Superior temporal gyrus (tissue), 1 donor: ENCODE measurements at regions not wholly inside any gene's neighbourhood (a gene's known extent, or its start where the extent isn't known, plus 50 kb on each side); places are given as distances from the start of the nearest gene placed in this dataset.

Source experiments
- DNase-seq: peaks from one replicate; pipeline ENCODE4 v3.0.0-alpha.2; 2016; ENCODE audit errors: extremely low spot score

DNA sequence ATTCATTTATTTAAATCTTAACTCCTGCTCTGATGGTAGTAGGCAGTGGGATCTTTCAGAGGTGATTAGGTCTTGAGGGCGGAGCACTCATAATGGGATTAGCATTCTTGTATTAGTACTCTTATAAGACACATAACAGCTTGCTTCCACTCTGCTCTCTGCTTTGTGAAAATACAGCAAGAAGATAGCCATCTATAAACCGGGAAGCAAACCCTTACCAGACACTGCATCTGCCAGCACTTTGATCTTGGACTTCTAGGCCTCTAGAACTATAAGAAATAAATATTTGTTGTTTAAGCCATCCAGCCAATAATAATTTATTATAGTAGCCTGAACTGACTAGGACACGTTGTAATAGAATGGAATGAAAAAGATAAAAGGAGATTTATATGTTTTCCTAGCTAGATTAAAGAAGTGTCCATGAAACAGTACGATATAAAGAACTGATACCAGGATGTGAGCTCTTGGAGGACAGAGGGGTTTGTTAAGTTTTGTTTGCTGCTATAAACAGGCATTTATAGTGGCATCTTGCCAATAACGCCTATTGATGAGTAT is 869.9 kb downstream of the MRPL39 start:
- DNase-seq, result no peak

DNA sequence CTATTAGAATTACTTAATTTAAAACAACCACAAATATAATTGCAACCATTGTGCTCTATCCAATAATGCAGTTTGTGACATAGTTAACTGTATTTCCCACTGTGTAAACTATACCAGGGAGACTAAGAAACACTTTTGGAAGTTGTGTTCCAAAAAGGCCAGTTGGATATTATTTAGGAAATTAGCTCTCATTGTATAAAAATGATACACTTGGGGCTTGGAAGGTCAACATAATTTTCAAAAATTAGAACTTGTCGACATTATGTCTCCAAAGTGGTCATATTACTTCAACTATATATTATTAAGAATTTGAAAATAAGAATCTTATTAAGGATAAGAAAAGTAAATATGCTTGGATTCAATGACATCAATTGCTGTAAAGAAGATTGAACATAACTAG is 876.6 kb downstream of the MRPL39 start:
- no peak for DNase-seq

DNA sequence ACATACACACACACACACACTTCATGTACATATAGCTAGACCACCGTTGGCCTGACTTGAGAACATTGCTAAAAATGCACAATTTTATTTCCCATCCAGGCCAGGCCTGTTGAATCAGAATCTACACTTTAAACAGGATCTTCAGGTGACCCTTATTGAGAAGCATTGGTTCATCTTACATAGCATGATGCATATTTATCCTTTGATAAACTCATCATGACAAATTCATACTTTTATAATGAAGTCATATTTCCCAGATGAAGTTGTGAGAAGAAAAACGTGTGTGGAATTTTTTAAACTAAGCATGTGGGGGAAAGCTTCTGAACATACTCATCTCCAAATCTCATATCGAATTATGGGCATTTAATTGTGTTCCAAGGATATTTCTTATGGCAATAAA is 877.7 kb downstream of the MRPL39 start:
- no peak for DNase-seq

DNA sequence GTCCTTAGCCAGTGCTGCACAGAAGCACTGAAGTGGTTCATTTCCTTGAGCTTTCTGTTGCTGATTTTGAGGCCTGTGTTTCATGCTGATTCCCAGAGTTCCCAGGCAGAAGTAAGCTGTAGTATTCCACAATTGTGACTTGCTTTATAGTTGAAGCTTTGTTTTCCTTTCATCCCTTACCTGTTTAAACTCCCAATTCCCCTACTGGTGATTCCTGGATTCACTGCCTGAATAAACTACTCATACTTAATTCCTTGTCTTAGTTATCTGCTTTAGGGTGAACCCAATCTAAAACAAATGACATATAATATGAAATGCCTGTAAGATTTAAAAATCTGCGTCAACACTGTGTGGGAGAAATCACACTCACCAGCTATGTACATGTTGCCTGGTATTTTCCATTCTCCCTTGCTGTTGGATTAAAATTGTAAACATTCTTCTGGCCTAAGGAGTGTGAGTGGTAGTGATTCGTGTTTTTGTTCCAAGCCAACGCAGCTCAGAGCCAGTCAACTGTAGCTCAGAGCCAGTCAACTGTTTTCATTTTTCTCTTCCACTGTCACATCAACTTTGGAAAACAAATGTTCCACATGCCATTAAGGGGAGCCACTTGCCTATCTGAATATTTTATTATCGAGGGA is 879.4 kb downstream of the MRPL39 start:
- no peak for DNase-seq

DNA sequence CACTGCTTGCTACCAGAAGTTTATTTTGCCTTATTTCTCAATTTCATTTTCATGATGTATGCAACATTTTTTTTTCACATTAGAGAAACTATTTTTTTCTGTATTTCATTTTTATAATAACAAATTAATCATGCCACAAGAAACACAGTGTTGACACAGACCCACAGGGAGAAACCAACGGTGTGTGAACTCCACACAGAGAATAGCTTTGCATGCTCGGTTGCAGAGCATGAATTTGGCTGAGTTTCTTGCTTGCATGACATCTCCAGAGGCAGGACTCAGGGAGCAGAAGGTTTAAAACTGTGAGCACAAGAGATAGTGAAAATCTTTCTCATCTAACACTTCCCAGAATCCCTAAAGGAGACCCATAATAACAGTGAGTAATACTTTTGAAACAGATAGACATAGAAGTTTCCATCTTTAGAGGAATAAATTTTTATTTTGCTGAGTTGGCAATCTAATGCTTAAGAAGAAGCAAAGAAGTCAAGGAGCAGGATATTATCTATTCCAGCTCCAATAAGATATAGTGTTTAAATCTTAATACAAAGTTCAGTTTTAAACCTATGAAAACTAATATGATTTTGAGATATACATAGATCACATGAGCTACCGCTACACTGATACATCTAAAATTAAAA is 890.9 kb downstream of the MRPL39 start:
- no peak for DNase-seq

DNA sequence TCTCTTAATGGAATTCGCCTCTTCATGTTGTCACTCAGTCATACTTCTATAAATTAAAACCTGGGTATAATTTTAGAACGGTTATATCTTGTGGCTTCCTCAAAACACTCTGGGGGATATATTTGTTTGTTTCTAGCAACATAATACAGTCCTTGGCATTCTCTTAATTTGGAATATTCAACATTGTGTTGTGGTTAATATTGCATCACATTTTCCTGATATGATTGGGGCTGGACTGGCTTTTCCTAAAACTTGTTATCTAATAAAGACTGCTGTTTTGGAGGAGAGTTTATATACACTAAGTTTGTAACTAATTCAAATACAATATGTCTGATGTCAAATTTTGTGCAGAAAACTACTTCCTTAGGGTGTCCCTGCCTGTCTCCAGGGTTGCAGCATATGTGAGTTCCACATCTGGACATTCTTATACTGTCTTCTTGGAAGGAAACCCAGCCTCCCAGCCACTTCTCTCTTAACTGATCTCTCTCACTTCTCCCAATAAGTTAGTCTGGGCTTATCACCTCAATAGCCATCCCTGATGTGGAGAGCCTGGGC is 892.6 kb downstream of the MRPL39 start:
- no peak for DNase-seq

DNA sequence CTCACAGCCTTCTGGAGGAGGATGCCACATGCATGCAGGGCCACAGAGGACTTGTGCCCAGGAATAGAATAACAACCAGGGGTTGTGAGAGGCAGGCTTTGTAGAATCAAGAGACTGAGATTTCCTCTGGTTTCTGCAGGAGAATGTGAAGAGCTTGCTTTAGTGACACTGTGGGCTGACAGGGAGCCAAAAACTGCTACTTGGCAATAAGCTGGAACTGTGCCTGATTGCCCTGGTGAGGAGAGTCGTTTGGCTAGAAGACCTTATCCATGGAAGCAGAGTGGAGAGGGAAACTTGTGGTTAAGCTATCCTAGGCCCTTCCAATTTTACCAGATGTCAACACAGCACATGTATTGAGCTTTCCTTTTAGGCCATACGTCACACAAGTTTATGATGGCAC is 902.1 kb downstream of the MRPL39 start:
- no peak for DNase-seq

DNA sequence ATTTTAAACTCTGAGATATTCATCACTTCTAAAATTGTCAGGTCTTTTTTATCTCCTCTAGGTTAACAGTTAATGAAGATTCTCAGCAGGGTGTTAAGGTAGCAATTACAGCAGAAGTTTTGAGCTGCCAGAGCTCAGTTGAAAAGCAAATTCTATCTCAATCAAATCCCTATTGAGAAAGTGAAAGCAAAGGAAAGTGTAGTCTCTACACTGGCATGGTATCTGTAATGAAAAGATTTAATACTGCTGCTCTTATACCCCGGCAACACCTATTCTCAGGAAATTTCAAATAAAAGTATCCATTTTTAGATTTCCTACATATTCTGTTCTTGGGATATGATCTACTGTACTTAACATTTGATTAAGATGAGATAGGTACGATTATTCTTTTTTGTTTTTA is 913.5 kb downstream of the MRPL39 start:
- DNase-seq, result no peak

DNA sequence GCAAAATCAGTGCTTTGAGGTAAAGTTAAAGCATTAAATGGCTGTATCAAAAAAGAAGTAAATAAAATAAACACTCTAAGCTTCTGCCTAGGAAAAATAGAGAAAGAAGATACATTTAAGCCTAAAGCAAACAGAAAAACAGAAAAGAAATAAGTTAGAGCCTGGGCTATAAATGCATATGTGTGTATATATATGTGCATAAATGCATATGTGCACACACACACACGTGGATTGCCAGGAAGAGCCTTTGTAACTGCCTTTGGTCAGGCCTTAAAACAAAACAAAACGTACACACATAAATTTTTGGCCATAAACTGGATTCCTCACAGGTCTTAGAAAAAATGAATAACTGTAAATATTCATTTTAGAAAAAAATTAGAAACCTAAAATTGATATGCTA is 925.8 kb downstream of the MRPL39 start:
- DNase-seq, result no peak

DNA sequence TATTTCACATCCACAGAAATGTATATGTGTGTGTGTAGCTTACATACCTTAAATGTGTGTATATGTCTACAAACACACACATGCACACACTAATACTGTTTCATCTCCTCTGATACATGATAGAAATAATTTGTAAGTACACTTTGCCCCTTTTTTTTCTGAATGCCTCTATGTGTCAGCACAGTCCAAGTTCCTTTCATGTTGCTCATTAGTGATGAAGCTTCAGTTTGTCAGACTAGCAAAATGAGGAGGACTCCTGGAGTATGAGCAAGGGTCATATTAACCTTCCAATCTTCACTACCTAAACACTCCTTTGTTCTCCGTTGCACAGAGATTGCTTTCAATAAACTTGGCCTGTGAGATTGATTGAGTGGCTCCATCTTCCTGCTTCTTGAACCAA is 935.4 kb downstream of the MRPL39 start:
- DNase-seq, result no peak

DNA sequence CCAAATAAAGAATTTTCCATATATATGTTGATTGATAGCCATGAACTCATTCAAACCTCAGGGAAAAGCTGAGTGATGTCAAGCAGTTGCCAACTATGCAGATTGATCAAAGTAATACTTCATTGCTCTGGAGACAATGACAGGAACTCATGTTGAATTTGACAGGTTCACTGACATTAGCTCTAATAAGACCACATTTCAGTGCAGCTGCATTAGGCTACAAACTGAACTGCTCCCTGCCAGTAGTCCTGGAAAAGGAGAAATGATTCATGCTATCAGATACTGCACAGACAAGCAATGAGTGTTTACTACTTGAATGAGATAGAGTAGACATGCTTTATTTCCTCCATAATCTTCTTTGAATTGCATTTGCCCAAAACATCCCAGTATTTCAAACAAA is 948.4 kb downstream of the MRPL39 start:
- DNase-seq, result no peak

DNA sequence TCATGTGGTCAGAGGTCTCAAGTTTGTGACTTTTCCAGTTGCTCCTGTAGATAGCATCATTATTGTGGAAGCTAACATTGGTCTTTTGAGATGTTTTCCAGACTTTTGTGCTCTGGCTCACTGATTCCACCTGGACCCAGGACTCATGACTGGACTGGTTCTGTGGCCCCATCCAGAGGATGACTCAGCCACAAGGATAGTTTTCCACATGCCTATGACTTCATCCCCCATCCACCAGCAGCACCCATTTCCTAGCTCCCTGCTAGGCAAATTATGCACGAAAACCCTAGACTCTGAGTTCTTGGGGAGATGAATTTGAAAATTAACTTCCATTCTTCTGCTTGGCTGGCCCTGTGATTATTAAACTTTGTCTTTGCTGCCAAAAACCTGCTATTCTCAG is 949.3 kb downstream of the MRPL39 start:
- DNase-seq, result no peak

DNA sequence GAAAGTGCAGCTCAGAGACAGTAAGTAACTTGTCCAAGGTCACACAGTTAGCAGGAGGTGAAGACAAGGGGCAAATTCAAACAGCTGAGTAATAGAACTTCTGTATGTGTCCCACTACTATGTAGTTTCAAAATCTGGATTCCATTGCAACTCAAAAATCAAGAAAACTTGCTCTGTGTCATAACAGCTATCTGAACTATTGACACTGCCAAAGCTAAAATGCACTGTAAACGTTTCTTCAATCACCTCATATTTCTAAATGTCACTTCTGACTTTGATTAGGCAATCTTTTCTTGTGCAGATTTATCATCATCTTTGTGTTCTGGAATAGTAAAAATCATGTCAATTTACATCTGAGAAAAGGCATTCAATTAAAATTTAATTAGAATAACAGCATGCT is 957.6 kb downstream of the MRPL39 start:
- DNase-seq, result no peak

DNA sequence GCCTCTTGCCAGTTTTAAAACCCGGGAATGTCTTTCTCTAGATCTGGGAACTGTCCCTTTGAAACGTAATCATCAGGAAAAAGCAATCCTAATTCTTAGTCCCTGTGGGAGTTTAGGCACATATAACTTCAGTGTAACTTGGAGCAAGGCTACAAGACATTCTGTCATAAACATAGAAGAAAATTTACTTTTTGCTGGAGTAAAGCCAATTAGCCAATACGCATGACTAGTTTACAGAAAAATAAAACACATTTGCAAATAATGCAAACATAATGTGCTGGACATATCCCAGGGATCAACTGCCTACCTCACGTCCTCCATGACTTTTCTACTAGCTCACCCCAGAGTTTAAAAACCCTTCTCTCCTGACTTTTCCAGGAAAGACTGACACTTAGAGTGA is 970.6 kb downstream of the MRPL39 start:
- DNase-seq, result no peak

DNA sequence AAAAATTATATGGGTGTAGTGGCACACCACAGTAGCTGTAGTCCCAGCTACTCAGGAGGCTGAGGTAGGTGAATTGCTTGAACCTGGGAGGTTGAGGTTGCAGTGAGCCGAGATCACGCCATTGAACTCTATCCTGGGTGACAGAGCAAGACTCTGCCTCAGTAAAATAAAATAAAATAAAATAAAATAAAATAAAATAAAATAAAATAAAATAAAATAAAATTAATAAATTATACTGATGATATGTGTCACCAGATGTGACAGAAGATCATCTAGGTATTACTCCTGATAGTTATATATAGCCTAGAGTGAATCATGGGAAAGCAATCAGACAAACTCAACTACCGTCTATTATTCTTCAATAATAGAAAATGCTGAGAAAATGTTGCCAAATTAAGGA is 972.5 kb downstream of the MRPL39 start:
- DNase-seq, result no peak

DNA sequence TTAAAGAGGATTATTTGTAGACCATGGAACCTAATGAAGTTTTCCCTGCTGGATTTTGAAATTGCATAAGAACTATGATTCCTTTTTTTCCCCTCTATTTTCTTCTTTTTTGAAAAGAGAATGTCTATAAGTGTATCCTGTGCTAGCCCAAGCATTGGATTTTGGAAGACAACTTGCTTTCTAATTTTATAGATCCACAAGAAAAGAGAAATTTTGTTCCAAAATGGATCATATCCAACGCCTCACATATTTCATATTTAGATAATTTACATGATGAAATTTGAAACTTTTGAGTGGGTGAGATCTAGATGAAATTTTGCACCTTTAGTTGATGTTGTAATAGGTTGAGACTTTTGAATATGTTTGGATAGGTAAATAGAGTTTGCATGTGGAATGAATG is 978.7 kb downstream of the MRPL39 start:
- no peak for DNase-seq

DNA sequence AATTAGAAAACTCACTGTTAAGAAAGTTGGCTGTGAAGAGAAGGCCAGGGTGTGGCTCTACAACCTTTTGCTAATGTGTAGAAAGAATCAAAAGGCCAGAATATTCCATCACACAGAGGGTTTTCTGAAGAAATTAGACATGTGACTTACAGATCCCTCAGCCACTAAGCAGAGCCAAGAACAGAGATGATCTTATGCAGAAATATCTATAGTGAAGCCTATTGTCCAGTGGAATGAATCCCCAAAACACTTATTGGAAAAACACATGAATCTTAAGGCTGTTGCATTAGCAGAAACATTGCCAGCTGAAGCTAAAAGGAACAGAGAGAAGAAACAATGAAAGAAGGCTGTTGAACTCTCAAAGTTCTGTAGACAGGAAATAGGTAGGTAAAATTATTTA is 979.2 kb downstream of the MRPL39 start:
- DNase-seq, result no peak

DNA sequence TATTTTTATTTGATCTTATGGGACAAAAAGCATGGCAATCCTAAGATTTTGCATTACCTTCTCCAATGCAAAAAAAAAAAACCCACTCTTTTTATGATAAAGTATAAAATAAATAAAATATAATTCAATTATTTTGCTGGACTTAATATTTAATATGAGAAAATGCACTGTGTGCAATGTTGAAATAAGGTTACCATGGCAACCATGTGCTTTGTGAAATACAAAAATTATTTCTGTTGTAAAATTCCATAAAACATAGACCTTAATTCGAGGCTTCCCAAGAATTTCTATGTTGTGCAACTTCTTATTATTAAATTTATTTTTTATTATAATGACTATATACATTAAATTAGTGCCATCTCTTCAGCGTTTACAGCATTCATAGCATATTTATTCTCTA is 989.5 kb downstream of the MRPL39 start:
- DNase-seq, result no peak

DNA sequence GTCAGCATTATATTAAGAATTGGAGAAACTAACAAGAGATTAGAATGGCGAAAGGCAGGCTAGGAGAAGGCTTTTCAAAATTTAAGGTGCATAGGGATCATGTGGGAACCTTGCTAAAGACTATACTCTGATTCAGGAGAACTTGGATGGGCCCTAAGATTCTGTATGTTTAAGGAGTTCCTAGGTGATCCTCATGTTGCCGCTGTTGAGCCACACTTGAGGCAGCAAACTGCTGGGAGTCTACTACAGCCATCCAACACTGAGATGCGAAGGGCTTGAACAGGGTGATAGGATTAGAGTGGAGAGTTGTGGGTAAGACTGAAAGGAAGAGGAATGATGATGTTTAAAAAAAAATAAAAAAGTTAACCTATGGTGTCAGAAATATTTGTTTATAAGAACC is 1013.2 kb downstream of the MRPL39 start:
- no peak for DNase-seq

DNA sequence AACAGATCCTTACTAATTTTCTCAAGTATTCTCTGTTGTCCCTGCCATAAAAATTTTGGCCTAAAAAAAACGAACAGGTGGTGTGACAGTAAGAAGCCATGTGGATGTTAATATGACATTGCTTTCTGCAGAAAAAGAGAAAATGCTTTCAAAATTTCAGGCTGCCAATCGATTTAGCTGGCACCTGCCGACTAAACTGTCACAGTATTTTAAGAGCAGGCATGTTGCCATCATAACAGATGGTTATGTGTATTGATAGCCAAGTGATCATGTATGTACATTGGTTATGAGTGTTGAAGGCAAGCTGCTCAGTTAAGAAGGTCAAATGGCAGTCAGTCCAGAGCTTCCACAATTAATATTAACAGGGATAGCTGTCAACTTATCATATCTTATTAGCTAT is 1017.0 kb downstream of the MRPL39 start:
- DNase-seq, result no peak

DNA sequence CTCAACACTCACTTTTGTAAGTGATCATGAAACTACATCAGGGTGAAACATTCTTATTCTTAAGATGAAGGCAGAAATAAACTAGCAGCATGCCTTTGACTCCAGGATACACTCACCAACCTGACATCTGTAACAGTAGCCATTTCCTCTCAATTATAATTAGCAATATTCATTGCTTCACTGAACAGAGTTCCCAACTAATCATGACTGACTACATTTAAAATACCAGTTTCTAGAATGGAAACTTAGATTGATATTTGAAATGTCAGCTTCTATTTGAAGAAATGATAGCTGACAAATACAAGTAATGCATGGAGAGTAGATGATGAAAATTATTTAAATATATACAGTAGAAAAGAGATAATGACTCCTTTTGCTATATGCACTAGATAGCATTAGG is 1023.8 kb downstream of the MRPL39 start:
- DNase-seq, result no peak

DNA sequence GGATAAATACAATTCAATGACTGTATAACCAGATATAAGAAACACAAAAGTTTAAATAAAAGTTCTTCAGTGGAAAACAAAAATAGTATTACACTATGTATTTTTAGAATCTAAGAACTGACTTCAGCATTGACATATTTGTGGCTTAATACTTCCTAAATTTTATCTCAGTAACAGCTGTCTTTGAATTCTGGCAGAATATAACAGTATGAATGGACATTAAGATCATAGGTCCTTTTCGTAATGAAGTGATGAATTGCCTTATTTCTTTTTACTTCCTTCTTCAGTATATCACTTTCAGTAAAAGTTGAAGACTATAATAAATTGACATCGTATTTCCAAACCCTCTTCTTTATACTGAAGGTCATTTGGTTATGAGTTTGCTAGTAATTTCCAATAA is 1030.0 kb downstream of the MRPL39 start:
- DNase-seq, result no peak

DNA sequence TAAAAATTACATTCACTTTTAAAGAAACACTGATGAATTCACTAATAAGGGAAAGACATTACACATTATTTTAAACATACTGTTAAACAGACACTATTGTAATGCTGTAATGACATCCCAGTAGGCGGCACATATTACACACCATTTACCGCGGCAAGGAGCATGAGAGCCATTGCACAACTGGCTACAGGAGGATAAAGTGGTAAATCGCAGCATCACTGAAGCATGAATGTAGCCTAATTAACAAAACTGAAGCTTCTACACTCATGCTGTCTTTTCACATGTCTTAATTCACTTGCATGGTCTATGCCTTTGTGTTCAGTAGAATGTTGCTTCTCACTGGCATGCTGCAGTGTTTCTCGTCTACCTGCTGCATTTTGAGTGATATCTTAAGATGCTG is 1046.0 kb downstream of the MRPL39 start:
- DNase-seq, result no peak

DNA sequence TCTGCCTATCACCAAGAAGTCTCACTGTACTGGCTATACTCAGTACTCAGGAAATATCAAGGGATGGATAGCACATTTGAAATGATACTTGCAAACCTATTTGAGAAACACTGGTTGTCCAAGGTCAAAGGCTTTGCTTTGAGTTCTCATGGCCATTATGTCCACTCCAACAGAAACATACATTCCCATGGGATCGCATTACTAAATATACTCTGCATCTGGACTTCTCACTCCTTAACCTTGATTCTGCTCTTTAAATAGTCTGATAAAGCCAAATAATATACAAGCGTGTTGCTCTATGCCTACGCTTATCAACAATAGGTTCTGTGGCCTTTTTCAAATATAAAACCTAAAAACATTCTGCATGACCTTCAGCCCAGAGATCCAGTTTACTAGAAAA is 1054.8 kb downstream of the MRPL39 start:
- no peak for DNase-seq
